OCI-M1 (cell line): ENCODE measurements at regions not wholly inside any gene's neighbourhood (a gene's known extent, or its start where the extent isn't known, plus 50 kb on each side); places are given as distances from the start of the nearest gene placed in this dataset.

Experiments used
- DNase-seq: peaks from one replicate; lab custom pipeline; 2025; lab: John Stamatoyannopoulos, UW

- no peak for DNase-seq
Observed at GRCh38 chr3:90011596-90011995, 904.2 kb downstream of the EPHA3 start.

DNA sequence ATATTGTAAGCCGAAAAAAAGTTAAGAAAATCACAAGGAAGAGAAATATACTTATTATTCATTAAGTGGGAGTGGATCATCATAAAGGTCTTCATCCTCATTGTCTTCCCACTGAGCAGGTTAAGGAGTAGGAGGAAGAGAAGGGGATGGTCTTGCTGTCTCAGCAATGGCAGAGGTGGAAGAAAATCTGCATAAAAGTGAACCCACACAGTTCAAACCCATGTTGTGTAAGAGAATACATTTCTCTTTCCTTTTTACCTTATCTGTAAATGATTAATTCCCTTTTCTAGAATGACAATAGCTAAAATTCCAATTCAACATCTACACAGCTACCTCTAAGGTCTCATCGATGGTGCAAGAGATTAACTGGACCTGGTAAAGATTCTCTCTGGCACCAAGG, 904.6 kb downstream of the EPHA3 start:
- DNase-seq, result no peak

GRCh38 chr3:90015688-90016356, 908.4 kb downstream of the EPHA3 start:
- no peak for DNase-seq

- no peak for DNase-seq
Observed at GRCh38 chr3:90016555-90016954, 909.1 kb downstream of the EPHA3 start.

- no peak for DNase-seq
Observed at GRCh38 chr3:90018779-90019178, 911.4 kb downstream of the EPHA3 start.

DNA sequence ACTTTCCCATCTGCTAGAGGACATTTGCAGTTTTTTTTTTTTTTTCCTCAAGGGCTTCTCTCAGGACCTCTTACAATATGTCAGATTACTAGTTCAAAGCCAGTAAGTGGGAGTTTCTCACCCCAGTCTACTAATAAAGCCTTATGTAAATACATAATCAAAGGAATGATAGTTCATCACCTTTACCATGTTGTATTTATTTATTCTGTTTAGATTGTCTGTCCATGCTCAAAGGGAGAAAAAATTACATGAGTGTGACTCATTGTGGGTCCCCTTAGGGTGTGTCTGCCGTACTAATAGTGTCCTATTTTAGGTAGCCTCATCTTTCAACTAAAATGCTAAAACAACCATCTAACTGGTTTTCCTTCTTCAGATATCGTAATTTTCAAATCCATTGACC, 917.6 kb downstream of the EPHA3 start:
- no peak for DNase-seq

DNA sequence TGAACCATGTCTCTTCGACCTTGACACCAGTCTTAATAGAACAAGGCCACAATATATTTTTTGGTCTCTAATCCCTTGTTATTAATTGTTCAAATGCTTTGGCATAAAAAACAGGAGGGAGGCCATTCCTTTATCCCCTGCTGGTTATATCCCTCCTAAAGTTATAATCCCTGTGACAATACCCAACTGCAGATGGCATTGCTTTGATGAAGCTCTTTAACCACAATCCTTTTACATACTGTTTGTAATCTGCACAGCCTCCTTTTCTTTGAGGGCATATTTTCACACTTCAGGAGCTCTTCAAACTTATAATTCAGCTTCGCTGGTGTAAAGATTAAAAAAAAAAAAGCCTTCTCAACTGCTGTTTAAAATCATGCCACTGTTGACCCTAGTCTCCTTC, 919.0 kb downstream of the EPHA3 start:
- DNase-seq, result no peak

DNA sequence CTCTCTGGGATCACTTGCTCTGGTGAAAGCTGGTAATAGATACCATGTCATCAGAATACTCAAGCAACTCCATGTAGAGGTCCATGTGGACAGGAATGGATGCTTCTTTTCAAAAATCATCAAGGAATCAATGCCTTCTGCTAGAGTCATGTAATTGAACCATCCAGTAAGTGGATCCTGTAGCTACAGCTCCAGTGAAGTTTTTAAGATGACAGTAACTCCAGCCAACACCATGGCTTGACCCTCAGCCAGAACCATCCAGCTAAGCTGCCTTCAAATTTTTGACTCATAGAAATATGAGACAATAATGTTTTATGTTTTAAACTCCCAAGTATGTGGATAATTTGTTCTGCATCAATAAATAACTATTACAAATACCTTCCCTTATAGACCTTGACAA, 923.7 kb downstream of the EPHA3 start:
- DNase-seq, result no peak

DNA sequence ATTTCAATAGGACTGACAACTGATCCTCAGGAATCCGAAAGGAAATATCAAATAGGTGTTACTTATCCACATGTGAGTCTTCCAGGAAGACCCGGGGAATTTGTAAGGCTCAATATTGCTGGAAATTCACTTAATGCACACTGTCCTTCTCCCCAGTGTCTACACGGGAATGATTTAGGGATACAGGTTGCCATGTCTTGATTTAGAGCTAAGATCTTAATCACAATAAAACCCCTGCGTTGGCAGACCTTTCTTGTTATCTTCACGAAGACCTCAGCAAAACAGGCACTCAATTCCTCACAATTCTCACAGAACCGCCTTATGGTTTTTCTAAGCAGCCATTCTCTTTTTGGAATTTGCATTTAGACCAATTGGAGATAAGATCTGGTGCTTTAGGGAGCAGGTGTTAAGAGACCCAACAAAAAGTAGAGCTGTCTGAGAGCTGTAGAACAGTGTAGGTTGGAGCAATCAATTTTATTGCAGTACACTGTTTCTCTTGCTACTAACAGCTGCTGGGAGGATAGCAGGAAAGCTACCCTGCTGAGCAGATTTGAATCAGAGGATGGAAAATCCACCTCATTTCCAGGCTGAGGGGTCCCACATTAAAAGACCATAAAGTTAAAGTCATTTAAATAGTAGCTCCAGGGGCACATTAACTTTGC, 925.7 kb downstream of the EPHA3 start:
- DNase-seq, result no peak

DNA sequence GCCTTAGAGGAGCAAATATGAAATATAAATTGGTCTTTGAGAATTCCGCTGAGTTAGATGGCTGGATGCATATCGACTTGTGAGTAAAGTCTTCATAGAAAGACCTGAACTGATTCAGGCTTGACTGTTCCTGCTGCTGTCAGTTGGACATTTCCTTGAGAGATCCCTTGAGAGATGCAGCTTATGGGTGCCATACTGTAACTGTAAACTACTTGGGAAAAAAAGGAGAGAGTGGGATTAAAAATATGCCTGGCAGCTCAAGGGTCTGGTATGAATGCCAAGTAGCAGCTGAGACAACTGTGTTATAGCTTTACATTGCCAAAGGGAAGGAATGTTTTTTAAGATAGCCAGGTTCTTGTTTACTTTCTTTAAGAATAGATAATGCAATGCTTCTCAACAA, 926.6 kb downstream of the EPHA3 start:
- no peak for DNase-seq

DNA sequence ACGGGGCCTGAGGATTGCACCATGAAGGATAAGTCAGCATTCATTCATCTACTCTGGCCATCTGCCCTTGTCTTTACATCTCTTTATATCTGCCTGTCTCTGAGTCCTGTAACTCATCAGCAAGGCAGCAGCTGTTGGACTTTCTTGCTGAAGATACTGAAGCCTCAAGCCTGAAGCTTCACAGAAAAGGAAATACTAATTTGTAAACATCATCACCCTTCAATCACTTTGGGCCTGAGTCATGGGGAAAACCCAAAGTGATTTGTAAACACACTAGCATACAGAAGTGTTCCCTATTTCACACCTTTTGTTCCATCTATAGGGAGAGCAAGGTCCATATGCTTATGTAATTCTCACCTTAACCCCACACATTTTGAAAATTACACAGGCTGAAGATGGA, 928.2 kb downstream of the EPHA3 start:
- DNase-seq, result no peak

DNA sequence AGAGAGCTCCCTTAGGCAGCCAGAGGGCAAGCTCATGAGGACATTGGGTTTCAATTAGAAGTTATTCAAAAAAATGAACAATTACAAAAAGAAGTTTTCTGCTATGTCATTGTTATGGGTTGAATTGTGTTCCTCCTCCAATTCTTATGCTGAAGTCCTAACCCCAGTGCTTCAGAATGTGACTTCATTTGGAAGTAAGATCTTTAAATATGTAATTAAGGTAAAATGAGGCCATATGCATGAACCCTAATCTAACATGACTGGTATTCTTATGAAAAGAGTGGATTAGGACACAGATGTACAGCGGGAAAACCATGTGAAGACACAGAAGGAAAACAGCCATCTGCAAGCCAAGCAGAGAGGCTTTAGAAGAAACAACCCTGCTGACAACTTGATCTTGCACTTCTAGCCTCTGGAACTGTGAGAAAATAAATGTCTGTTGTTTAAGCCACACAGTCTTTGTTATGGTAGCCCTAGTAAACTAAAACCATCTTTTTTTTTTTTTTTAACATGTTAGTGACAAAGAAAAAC, 929.6 kb downstream of the EPHA3 start:
- DNase-seq, result no peak

DNA sequence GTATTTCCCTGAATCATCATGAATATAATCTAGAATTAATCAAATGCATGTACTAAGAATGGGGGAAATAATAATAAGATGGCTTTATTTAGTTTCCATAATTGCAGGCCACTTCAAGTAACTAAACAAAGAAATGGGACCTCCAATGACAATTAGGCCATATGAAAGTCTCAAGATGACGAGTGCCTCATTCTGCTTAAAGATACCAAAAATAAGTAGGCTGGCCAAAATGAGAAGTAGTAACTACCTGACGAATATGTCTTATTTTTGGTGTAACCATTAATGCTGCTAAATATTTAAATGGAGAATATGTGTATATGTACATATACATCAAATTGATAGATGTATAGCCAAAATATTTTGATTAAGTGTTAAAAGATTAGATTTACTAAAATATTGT, 932.6 kb downstream of the EPHA3 start:
- DNase-seq, result no peak

DNA sequence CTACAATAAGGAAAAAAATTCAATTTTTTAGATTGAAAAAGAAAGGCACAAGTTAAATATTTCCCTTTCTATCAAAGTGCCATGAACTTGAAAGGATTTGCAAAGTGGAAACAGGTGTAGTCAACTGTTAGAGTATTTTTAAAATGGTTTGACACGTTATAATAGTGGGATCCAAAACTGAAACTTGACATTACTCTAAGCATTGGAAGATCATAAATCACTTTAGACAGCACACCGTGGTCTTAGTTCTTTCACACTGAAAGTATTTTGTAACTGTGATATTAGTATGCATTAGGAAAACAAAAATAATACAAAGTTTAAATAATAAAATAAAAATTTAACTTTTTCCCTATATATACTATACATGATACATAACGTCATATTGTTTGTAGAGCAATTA, 933.1 kb downstream of the EPHA3 start:
- no peak for DNase-seq

DNA sequence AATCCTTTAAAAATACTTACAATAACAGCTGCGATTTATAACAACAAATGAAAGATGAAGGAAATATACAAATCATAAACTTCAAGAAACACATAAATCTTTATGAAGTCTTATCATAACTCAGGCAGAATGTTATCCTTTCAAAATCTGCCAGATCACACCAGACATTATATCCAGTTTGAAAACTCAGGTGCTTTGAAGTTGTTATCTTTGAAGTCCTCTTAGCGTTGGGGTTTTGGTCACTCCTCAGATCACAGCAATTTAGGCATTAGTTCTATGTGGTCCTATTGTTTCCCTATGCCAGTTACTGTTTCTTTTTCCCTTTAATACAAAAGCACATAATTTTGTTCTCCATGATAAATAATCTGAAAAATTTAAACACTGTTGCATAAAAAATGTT, 934.6 kb downstream of the EPHA3 start:
- no peak for DNase-seq

DNA sequence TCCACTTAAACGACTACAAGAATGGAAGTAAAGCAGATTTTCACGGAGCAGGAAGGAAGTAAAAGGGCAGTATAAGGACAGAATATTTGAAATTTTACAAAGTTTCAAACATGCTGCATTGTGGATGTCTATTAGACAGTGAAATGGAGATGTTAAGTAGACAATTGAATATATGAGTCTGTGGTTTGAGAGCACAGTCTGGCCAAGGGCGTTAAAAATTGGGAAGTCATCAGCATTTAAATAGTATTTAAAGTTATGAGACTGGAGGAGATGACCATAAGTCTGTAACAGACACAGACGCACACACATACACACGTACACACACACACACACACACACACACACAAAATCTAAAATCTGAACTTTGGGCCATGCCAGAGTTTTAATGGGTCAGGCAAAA, 935.9 kb downstream of the EPHA3 start:
- DNase-seq, result no peak

DNA sequence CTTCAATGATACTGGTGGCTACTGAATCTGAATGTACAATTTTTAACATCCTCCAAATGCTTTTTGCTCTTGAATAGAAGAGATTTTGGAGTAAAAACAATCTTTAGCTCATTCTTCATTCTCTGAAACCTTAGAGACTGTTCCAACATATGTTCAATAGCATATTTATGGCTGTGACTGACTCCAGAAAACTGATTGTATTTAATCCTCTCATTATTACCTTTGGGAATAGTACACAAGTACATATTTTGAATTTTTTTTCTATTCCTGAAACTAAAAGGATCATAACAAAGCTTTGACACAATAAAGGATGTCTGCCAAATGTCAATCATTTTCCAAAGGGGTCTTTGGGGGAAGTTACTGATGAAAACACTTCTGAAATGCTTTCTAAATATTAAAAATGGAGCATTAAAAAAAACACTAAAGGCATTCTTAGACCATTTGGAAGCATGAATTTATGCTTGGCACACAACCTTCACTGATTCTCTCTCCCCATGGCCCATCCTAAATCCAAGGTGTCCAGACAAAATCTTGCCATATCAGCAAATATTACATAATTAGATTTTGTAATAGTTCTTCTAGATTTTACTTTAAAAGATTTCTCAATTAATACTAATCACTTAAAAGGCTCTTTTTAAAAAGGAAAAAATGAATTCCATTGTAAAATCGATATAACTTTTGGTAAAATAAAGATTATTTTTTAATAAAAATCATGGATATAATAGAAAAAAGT, 936.8 kb downstream of the EPHA3 start:
- no peak for DNase-seq

GRCh38 chr3:90052425-90052950, 945.1 kb downstream of the EPHA3 start:
- DNase-seq, result no peak

- no peak for DNase-seq
Observed at GRCh38 chr3:90054311-90054710, 946.9 kb downstream of the EPHA3 start.

DNA sequence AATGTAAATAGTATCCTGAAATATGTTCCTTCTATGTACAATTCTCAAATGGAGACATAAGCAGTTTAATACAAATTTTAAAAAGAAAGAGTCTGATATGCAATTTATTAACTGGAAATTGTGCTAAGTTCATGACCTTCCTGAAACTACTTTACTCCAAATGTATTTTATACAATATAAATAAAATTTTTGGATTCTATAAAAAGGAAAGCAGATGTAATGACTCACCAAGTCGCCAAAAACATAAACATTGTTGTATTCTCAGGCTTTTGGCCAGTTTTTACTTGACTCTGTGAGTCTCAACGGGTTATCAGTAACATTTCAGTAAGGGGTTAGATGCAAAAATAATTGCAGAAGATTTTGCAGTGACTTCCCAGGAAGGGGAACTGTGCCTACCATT, 948.2 kb downstream of the EPHA3 start:
- no peak for DNase-seq

GRCh38 chr3:90056281-90057032, 949.0 kb downstream of the EPHA3 start:
- no peak for DNase-seq

GRCh38 chr3:90062016-90062415, 954.6 kb downstream of the EPHA3 start:
- peak; percentile 6 for DNase-seq
